Ovary (tissue), 7 donors: ENCODE measurements at regions not wholly inside any gene's neighbourhood (a gene's known extent, or its start where the extent isn't known, plus 50 kb on each side); places are given as distances from the start of the nearest gene placed in this dataset.
"Not testable (repeated sequence)": the region's sequence is repeated elsewhere in the genome, so short reads cannot be mapped to it uniquely, and the experiment has no call there.

Experiments
- DNase-seq, 5 donors: peaks; one replicate each; pipeline ENCODE4 v3.0.0-alpha.2; 2019 to 2020
- H3K27ac ChIP-seq, 2 donors: fragments of 200-600 bp; one replicate each; pipeline versions ENCODE4 v1.5.1 to v1.8.0; 2019 to 2022
- H3K27me3 ChIP-seq: fragments of 200-600 bp; one replicate; pipeline ENCODE4 v1.8.0; 2022
- H3K36me3 ChIP-seq: fragments of 200-600 bp; sonication (generic); one replicate; pipeline ENCODE4 v1.5.1; 2019
- H3K4me1 ChIP-seq: one replicate; pipeline ENCODE4 v1.8.1; 2013; ENCODE audit warnings: mild to moderate bottlenecking, moderate library complexity; ENCODE audit not compliant: insufficient read depth
- H3K4me3 ChIP-seq: fragments of 200-600 bp; sonication (generic); one replicate; pipeline ENCODE4 v1.5.1; 2017
- H3K9me3 ChIP-seq, 2 donors: fragments of 200-600 bp in 1 of 2; sonication (generic) in 1 of 2; one replicate each; pipeline versions ENCODE4 v1.5.1 to v1.8.1; 2013 to 2019; ENCODE audit warnings: mild to moderate bottlenecking in 1 of 2, moderate library complexity in 1 of 2
- EP300 ChIP-seq: sonication (generic); formaldehyde crosslinking; IDR thresholded peaks from one replicate; pipeline ENCODE4 v1.6.1; 2017; ENCODE audit warnings: antibody characterized with exemption
- POLR2A ChIP-seq: fragments of 450-650 bp; IDR thresholded peaks from one replicate; pipeline ENCODE4 v1.6.1; 2017; ENCODE audit warnings: antibody characterized with exemption, mild to moderate bottlenecking, moderate library complexity
- WGBS, 3 donors: extraction: QIAGEN DNeasy Blood & Tissue Kit in 1 of 3; methylation state at CpG; one replicate each; pipeline versions ENCODE4 v1.1.5 to v1.1.7; 2013 to 2017; 5-methylcytosine and 5-hydroxymethylcytosine counted together
- intact Hi-C, 4 donors: fragments of 100-400 bp; cut with DNase I; formaldehyde crosslinking; loops; one replicate each; pipeline versions ENCODE4 v1.11.0 to v1.15.1; 2022 to 2023
- TF ChIP-seq, protein P1 (sequence below), 3 donors: fragments of 450-650 bp in 2 of 3; fragments of 200-600 bp in 1 of 3; IDR thresholded peaks; one replicate each; pipeline versions ENCODE4 v1.5.1 to v1.8.0; 2016 to 2022; ENCODE audit warnings: antibody characterized with exemption in 3 of 3, mild to moderate bottlenecking in 1 of 3
- donor health status: DM: no; HTN: no; CAD: no; lungs with moderate emphysema.
- donor health status: DM: no; HTN: no; CAD: no.
- donor health status: Bipolar disorder and iron deficiency.
- donor health status: DM: no; HTN: no; CAD: no.
- donor health status: DM: yes; HTN: yes; CAD: no.

DNA sequence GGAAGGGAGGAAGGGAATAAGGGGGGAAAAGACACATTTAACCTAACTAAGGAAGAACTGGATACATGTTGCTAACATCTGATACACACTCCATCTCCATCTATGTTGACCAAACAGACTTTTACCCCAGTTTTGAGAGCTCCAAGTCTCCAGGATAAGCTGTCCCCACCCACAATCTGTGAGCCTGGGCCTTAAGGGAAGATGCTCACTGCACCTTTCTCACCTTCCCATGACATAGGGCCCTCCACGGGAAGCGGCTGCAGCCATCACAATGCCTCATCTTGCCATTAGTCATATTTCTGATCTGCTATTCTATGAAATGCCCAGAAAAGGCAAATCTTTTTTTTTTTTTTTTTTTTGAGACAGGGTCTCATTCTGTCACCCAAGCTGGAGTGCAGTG, 126.6 kb upstream of the SALL4 start:
- TF ChIP-seq EP300 (no peak), POLR2A (no peak)
- TF ChIP-seq, protein P1, sequence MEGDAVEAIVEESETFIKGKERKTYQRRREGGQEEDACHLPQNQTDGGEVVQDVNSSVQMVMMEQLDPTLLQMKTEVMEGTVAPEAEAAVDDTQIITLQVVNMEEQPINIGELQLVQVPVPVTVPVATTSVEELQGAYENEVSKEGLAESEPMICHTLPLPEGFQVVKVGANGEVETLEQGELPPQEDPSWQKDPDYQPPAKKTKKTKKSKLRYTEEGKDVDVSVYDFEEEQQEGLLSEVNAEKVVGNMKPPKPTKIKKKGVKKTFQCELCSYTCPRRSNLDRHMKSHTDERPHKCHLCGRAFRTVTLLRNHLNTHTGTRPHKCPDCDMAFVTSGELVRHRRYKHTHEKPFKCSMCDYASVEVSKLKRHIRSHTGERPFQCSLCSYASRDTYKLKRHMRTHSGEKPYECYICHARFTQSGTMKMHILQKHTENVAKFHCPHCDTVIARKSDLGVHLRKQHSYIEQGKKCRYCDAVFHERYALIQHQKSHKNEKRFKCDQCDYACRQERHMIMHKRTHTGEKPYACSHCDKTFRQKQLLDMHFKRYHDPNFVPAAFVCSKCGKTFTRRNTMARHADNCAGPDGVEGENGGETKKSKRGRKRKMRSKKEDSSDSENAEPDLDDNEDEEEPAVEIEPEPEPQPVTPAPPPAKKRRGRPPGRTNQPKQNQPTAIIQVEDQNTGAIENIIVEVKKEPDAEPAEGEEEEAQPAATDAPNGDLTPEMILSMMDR (IDR thresholded peaks at IDR 0.05): no peak
- DNase-seq: no peak
- Histone ChIP-seq H3K4me1 (no peaks in the 10 kb centered on the region), H3K27ac (no peak overlapping the region), H3K36me3 (no peaks in the 10 kb centered on the region), H3K4me3 (no peak overlapping the region), H3K27me3 (no peaks in the 10 kb centered on the region), H3K9me3 (no peaks in the 10 kb centered on the region)
- intact Hi-C loops: no loop called here
- WGBS, 3 donors: 70 to 91% (median 80%) methylated on average over 2 of the region's 2 CpGs

DNA sequence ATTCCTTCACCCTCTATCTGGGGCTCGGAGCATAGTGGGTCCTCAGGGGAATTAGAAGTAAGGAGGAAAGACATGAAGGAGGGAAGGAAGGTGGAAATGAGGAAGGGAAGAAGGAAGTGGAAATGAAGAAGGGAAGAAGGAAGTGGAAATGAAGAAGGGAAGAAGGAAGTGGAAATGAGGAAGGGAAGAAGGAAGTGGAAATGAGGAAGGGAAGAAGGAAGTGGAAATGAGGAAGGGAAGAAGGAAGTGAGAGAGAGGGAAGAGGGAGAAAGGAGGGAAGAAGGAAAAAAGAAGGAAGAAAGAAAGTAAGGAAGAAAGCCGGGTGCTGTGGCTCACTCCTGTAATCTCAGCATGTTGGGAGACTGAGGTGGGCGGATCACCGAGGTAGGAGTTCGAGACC, 125.6 kb upstream of the SALL4 start:
- H3K27ac ChIP-seq, H3K27me3 ChIP-seq, H3K9me3 ChIP-seq, H3K4me3 ChIP-seq, H3K36me3 ChIP-seq, H3K4me1 ChIP-seq, DNase-seq, intact Hi-C loops: not testable (repeated sequence)
- WGBS, 3 donors: 83 to 89% (median 87%) methylated on average over 5 of the region's 5 CpGs

DNA sequence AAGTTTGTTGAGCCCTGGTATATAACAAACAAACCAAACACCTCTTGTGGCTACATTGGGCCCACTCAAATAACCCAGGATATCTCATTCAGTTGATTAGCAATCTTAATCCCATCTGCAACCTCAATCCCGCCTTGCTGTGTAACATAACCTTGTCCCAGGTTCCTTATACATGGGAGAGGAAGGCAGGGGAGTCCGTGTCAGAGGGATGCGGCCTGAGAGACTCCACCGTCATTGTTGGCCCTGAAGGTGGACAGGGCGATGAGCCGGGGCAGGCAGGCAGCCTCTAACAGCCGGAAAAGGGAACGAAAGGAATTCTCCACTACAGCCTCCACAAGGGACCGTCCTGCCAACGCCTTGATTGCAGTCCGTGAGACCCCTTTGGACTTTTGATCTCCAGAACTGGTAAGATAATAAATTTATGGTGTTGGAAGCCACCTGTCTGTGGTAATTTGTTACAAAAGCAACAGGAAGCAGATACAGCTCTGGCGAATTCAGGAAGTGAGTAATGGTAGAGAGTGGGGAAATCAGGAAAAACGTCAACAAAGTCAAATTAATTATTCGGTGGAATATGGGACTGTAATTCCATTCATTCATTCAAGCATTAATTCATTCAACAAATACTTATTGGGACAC, 124.5 kb upstream of the SALL4 start:
- H3K27ac ChIP-seq: no peak overlapping the region
- H3K27me3 ChIP-seq: no peaks in the 10 kb centered on the region
- 60 to 69% (median 62%) methylated on average over 14 of the region's 14 CpGs for WGBS, 3 donors
- no peak for DNase-seq
- no peak for TF ChIP-seq EP300
- no peak overlapping the region for H3K4me3 ChIP-seq
- intact Hi-C loops: no loop called here
- no peaks in the 10 kb centered on the region for H3K4me1 ChIP-seq
- no peaks in the 10 kb centered on the region for H3K36me3 ChIP-seq
- H3K9me3 ChIP-seq: no peaks in the 10 kb centered on the region

DNA sequence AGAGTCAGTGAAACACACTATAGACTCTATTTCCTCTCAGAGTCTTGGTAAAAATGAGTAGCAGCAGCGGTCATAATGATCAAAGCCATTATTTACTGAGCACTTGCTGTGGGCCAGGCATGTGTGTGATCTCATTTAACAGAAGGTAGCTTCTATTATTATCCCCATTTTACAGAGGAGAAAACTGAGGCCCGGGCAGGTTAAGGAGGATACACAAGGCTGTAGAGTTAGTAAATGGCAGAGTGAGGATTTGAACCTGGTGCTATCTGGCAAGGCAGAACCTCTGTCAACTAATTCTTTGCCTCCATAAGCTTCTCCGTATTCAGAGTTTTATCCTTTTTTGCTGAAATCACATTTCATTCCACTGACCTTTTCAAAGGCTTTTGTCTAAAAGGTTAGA, 122.2 kb upstream of the SALL4 start:
- WGBS, 3 donors: 89 to 91% (median 91%) methylated on average over 3 of the region's 3 CpGs
- Histone ChIP-seq H3K27ac (no peak overlapping the region), H3K4me1 (no peaks in the 10 kb centered on the region), H3K27me3 (no peaks in the 10 kb centered on the region), H3K9me3 (no peaks in the 10 kb centered on the region), H3K36me3 (no peaks in the 10 kb centered on the region), H3K4me3 (no peak overlapping the region)
- DNase-seq: no peak
- TF ChIP-seq POLR2A (no peak), EP300 (no peak)
- TF ChIP-seq, protein P1 (IDR thresholded peaks at IDR 0.05): no peak
- intact Hi-C loops: no loop called here

DNA sequence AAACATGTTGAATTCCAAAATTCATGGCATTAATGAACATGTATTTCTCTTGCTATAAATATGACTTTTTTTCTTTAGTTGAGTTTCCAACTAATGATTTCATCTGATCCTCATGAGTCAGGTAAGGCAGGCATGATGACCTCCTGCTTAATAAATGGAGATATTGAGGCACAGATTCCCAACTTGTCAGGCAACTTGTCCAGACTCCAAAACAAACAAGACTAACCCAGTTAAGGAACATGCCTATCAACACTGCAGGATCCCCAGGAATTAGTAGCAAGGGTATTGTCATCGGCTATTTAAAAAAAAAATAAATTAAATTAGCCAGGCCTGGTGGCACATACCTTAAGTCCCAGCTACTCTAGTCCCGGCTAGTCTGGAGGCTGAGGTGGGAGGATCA, 121.3 kb upstream of the SALL4 start:
- no peaks in the 10 kb centered on the region for H3K36me3 ChIP-seq
- H3K4me3 ChIP-seq: no peak overlapping the region
- H3K27me3 ChIP-seq: no peaks in the 10 kb centered on the region
- no peak overlapping the region for H3K27ac ChIP-seq
- TF ChIP-seq, protein P1 (IDR thresholded peaks at IDR 0.05): no peak
- TF ChIP-seq POLR2A (no peak), EP300 (no peak)
- 80 to 89% (median 89%) methylated on average over 2 of the region's 2 CpGs for WGBS, 3 donors
- intact Hi-C loops: no loop called here
- DNase-seq: no peak
- no peaks in the 10 kb centered on the region for H3K4me1 ChIP-seq
- no peaks in the 10 kb centered on the region for H3K9me3 ChIP-seq

DNA sequence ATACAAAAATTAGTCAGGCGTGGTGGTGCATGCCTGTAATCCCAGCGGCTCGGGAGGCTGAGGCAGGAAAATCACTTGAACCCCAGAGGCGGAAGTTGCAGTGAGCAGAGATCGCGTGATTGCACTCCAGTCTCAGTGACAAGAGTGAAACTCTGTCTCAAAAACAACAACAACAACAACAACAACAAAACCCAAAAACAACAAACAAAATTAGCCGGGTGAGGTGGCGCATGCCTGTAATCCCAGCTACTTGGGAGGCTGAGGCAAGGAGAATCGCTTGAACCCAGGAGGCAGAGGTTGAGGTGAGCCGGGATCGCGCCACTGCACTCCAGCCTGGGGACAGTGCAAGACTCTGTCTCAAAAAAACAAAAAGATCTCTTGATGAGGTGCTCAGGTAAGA, 120.5 kb upstream of the SALL4 start:
- 96 to 98% (median 97%) methylated on average over 12 of the region's 12 CpGs for WGBS, 3 donors
- H3K27ac ChIP-seq, DNase-seq, H3K36me3 ChIP-seq, intact Hi-C loops, H3K9me3 ChIP-seq, H3K27me3 ChIP-seq, H3K4me1 ChIP-seq, H3K4me3 ChIP-seq: not testable (repeated sequence)
